H1 (cell line): ENCODE measurements at regions not wholly inside any gene's neighbourhood (a gene's known extent, or its start where the extent isn't known, plus 50 kb on each side); places are given as distances from the start of the nearest gene placed in this dataset.

Source experiments
- CTCF ChIA-PET: fragments of 300-600 bp; sonication (Branson Sonifier 250); formaldehyde crosslinking; loops from one replicate; lab custom pipeline; 2021; ENCODE audit not compliant: partially characterized antibody; lab: Charles Lee
- POLR2A ChIA-PET: fragments of 300-600 bp; sonication (Branson Sonifier 250); formaldehyde crosslinking; loops from one replicate; lab custom pipeline; 2021; ENCODE audit warnings: inconsistent platforms; ENCODE audit not compliant: partially characterized antibody; lab: Charles Lee
- DNase-seq, 2 experiments: peaks; one replicate each; pipeline versions ENCODE4 v3.0.0 to v3.0.0-alpha.2; 2010 to 2022; ENCODE audit warnings: low spot score in 2 of 2, low read depth in 1 of 2, mixed read lengths in 1 of 2
- FAIRE-seq: peaks from 2 replicates; lab custom pipeline; 2011; peaks lifted over from hg19 to GRCh38; lab: Jason Lieb, UNC
- H2AFZ ChIP-seq: 2 replicates; pipeline ENCODE4 v1.8.1; 2012; ENCODE audit warnings: low read length, inconsistent platforms
- H2AK5ac ChIP-seq: 2 replicates; pipeline ENCODE4 v1.6.1; 2013; ENCODE audit warnings: low read depth, low read length
- H2BK120ac ChIP-seq: replicated peaks from 2 replicates; pipeline ENCODE3; 2013; ENCODE audit warnings: low read depth, low read length, inconsistent platforms
- H2BK12ac ChIP-seq: 2 replicates; pipeline ENCODE4 v1.6.1; 2013; ENCODE audit warnings: low read depth, low read length
- H2BK15ac ChIP-seq: 2 replicates; pipeline ENCODE4 v1.6.1; 2013; ENCODE audit warnings: low read length
- H2BK20ac ChIP-seq: 2 replicates; pipeline ENCODE4 v1.6.1; 2013; ENCODE audit warnings: low read length
- H2BK5ac ChIP-seq: 2 replicates; pipeline ENCODE4 v1.6.1; 2013; ENCODE audit warnings: low read depth, low read length
- H3K14ac ChIP-seq: 2 replicates; pipeline ENCODE4 v1.6.1; 2013; ENCODE audit warnings: inconsistent platforms; ENCODE audit not compliant: insufficient read length
- H3K18ac ChIP-seq: 2 replicates; pipeline ENCODE4 v1.6.1; 2013; ENCODE audit warnings: low read length; ENCODE audit errors: extremely low read depth
- H3K23ac ChIP-seq: 2 replicates; pipeline ENCODE4 v1.6.1; 2013; ENCODE audit warnings: inconsistent platforms; ENCODE audit not compliant: insufficient read length
- H3K23me2 ChIP-seq: 2 replicates; pipeline ENCODE4 v1.6.1; 2013; ENCODE audit warnings: low read depth, low read length
- H3K27ac ChIP-seq: 2 replicates; pipeline ENCODE4 v1.6.1; 2011; ENCODE audit warnings: low read depth, low read length, inconsistent platforms
- H3K27me3 ChIP-seq, 4 experiments: replicated peaks in 1 of 4; 1 replicate in 1 of 4; 2 replicates in 3 of 4; pipeline versions ENCODE4 v1.6.1 to v1.8.1; 2011 to 2013; ENCODE audit warnings: low read length in 3 of 4, mild to moderate bottlenecking in 3 of 4, inconsistent platforms in 2 of 4, mixed read lengths in 2 of 4, moderate library complexity in 1 of 4; ENCODE audit not compliant: control insufficient read depth in 3 of 4, insufficient read depth in 3 of 4; ENCODE audit errors: extremely low read depth in 1 of 4
- H3K36me3 ChIP-seq, 4 experiments: 2 replicates each; pipeline versions ENCODE4 v1.6.1 to v1.8.1; 2011 to 2013; ENCODE audit warnings: mild to moderate bottlenecking in 4 of 4, low read length in 3 of 4, moderate library complexity in 2 of 4, control low read depth in 1 of 4, inconsistent platforms in 1 of 4; ENCODE audit not compliant: insufficient read depth in 4 of 4, control insufficient read depth in 2 of 4
- H3K4ac ChIP-seq: replicated peaks from 2 replicates; pipeline ENCODE3; 2013; ENCODE audit warnings: low read length, low read depth, mixed read lengths, inconsistent platforms; ENCODE audit not compliant: insufficient read length
- H3K4me1 ChIP-seq, 4 experiments: replicated peaks in 1 of 4; 1 replicate in 1 of 4; 2 replicates in 3 of 4; pipeline versions ENCODE4 v1.6.1 to v1.8.1; 2011 to 2013; ENCODE audit warnings: low read length in 3 of 4, inconsistent platforms in 2 of 4, mixed read lengths in 1 of 4; ENCODE audit not compliant: insufficient read depth in 4 of 4, control insufficient read depth in 3 of 4
- H3K4me2 ChIP-seq, 2 experiments: 2 replicates each; pipeline versions ENCODE4 v1.6.1 to v1.8.1; 2011 to 2013; ENCODE audit warnings: low read depth in 2 of 2, low read length in 2 of 2, control low read depth in 1 of 2, inconsistent platforms in 1 of 2, mild to moderate bottlenecking in 1 of 2; ENCODE audit not compliant: insufficient read depth in 1 of 2
- H3K4me3 ChIP-seq, 4 experiments: fragments of 200-600, 300-600 bp in 1 of 4; sonication (generic), shearing (Covaris generic), sonication (Bioruptor Twin) in 1 of 4; 2 replicates each; pipeline versions ENCODE4 v1.5.1 to v1.8.1; 2011 to 2016; ENCODE audit warnings: low read length in 4 of 4, low read depth in 3 of 4, control low read depth in 2 of 4, inconsistent platforms in 2 of 4, mild to moderate bottlenecking in 2 of 4, mixed read lengths in 1 of 4, moderate library complexity in 1 of 4; ENCODE audit not compliant: insufficient read depth in 2 of 4; ENCODE audit errors: extremely low read depth in 1 of 4
- H3K56ac ChIP-seq: replicated peaks from 2 replicates; pipeline ENCODE3; 2013; ENCODE audit warnings: low read depth, mild to moderate bottlenecking, mixed read lengths, low read length, inconsistent platforms; ENCODE audit not compliant: insufficient read length
- H3K79me1 ChIP-seq: 2 replicates; pipeline ENCODE4 v1.6.1; 2013; ENCODE audit warnings: low read depth, low read length, control low read depth
- H3K79me2 ChIP-seq, 2 experiments: 2 replicates each; pipeline versions ENCODE4 v1.6.1 to v1.8.1; 2012 to 2013; ENCODE audit warnings: low read length in 2 of 2, mild to moderate bottlenecking in 2 of 2, inconsistent platforms in 1 of 2; ENCODE audit not compliant: insufficient read depth in 2 of 2, control insufficient read depth in 1 of 2
- H3K9ac ChIP-seq, 4 experiments: replicated peaks in 1 of 4; 1 replicate in 1 of 4; 2 replicates in 3 of 4; pipeline versions ENCODE4 v1.6.1 to v1.8.1; 2011 to 2013; ENCODE audit warnings: low read depth in 3 of 4, low read length in 3 of 4, control low read depth in 2 of 4, mild to moderate bottlenecking in 2 of 4, moderate library complexity in 2 of 4, inconsistent platforms in 1 of 4; ENCODE audit errors: extremely low read depth in 1 of 4
- H3K9me3 ChIP-seq, 2 experiments: 2 replicates each; pipeline versions ENCODE4 v1.6.1 to v1.8.1; 2012 to 2013; ENCODE audit warnings: mild to moderate bottlenecking in 2 of 2, moderate library complexity in 2 of 2, control low read depth in 1 of 2, inconsistent platforms in 1 of 2, low read depth in 1 of 2, low read length in 1 of 2, mixed read lengths in 1 of 2; ENCODE audit not compliant: insufficient read depth in 2 of 2
- H4K20me1 ChIP-seq, 2 experiments: replicated peaks in 1 of 2; 2 replicates each; pipeline versions ENCODE3 to v1.8.1; 2011 to 2013; ENCODE audit warnings: inconsistent platforms in 2 of 2, low read length in 2 of 2, mild to moderate bottlenecking in 1 of 2; ENCODE audit not compliant: insufficient read depth in 2 of 2, control insufficient read depth in 1 of 2
- H4K5ac ChIP-seq: 2 replicates; pipeline ENCODE4 v1.6.1; 2013; ENCODE audit warnings: low read length, low read depth, mixed read lengths, inconsistent platforms; ENCODE audit not compliant: insufficient read length
- H4K8ac ChIP-seq: 2 replicates; pipeline ENCODE4 v1.8.0; 2013; ENCODE audit warnings: mild to moderate bottlenecking, moderate library complexity, low read length, inconsistent platforms; ENCODE audit not compliant: insufficient read depth; ENCODE audit errors: extremely low read depth
- H4K91ac ChIP-seq: replicated peaks from 2 replicates; pipeline ENCODE3; 2013; ENCODE audit warnings: low read length, mixed read lengths, inconsistent platforms; ENCODE audit not compliant: insufficient read length
- CBX5 ChIP-seq: fragments of 300-800, 300-1000 bp; sonication (generic); IDR thresholded peaks from 2 replicates; pipeline ENCODE4 v1.7.1; 2016; ENCODE audit warnings: antibody characterized with exemption, low read length, low read depth
- CEBPB ChIP-seq: IDR thresholded peaks from 2 replicates; pipeline ENCODE4 v1.6.1; 2012; ENCODE audit warnings: low read depth, low read length
- EP300 ChIP-seq, 2 experiments: IDR thresholded peaks; 1 replicate in 1 of 2; 2 replicates in 1 of 2; pipeline ENCODE4 v1.6.1; 2011 to 2012; ENCODE audit warnings: low read depth in 2 of 2, low read length in 2 of 2, mild to moderate bottlenecking in 2 of 2, borderline replicate concordance in 1 of 2, inconsistent platforms in 1 of 2, moderate library complexity in 1 of 2
- POLR2A ChIP-seq, 2 experiments: IDR thresholded peaks; 1 replicate in 1 of 2; 2 replicates in 1 of 2; pipeline ENCODE4 v1.6.1; 2011; ENCODE audit warnings: low read depth in 2 of 2, low read length in 2 of 2, mild to moderate bottlenecking in 2 of 2; ENCODE audit errors: control extremely low read depth in 1 of 2
- SRF ChIP-seq: IDR thresholded peaks from 2 replicates; pipeline ENCODE4 v1.6.1; 2011; ENCODE audit warnings: mild to moderate bottlenecking, low read depth, low read length, moderate library complexity
- TAF7 ChIP-seq: optimal IDR thresholded peaks from 2 replicates; pipeline ENCODE3; 2011; ENCODE audit warnings: low read depth, mild to moderate bottlenecking, inconsistent platforms, low read length, moderate library complexity, borderline replicate concordance
- TBP ChIP-seq: IDR thresholded peaks from 2 replicates; pipeline ENCODE4 v1.6.1; 2011; ENCODE audit warnings: low read depth, low read length, improper control_type of control experiment
- WGBS, 2 experiments: shearing (Covaris generic) in 1 of 2; methylation state at CpG; one replicate each; pipeline versions ENCODE4 v1.1.6 to v1.1.7; 2013 to 2015; ENCODE audit warnings: low lambda C conversion rate in 2 of 2, mixed read lengths in 2 of 2, inconsistent platforms in 1 of 2, low coverage in 1 of 2, missing lambda C conversion rate in 1 of 2; ENCODE audit not compliant: insufficient replicate concordance in 2 of 2, insufficient coverage in 1 of 2, insufficient read length in 1 of 2; ENCODE audit errors: extremely low coverage in 1 of 2, missing lambda C conversion rate in 1 of 2; 5-methylcytosine and 5-hydroxymethylcytosine counted together

GRCh38 chr12:91368613-91369012 is 186.0 kb upstream of the DCN start:
- Histone ChIP-seq H3K4me2 (no peak overlapping the region), H3K27ac (no peak overlapping the region), H3K4me1 (peaks cover 2 to 7% (median 6%) of the 10 kb centered on the region in 4 experiments; a peak in 3 of 7 replicates), H3K23ac (no peak overlapping the region), H2AK5ac (no peak overlapping the region), H2BK15ac (no peak overlapping the region), H2BK5ac (no peak overlapping the region), H3K4me3 (no peak overlapping the region), H4K91ac (no peak overlapping the region), H4K20me1 (no peaks in the 10 kb centered on the region), H3K79me1 (no peaks in the 10 kb centered on the region), H3K18ac (no peak overlapping the region), H3K27me3 (peaks cover 0 to 2% (median 0%) of the 10 kb centered on the region in 4 experiments; a peak in 1 of 7 replicates), H2AFZ (no peak overlapping the region), H3K9ac (no peak overlapping the region), H3K14ac (no peak overlapping the region), H2BK120ac (no peak overlapping the region), H4K8ac (no peak overlapping the region), H3K56ac (no peak overlapping the region), H3K79me2 (no peaks in the 10 kb centered on the region), H2BK20ac (no peak overlapping the region), H2BK12ac (no peak overlapping the region), H4K5ac (no peak overlapping the region), H3K4ac (no peak overlapping the region), H3K23me2 (no peaks in the 10 kb centered on the region), H3K9me3 (no peaks in the 10 kb centered on the region), H3K36me3 (no peaks in the 10 kb centered on the region)
- ChIA-PET POLR2A (no interaction called here), CTCF (interaction anchor here (0.7 kb wide), 1 partner anchor 568 kb away, joined by 3 read pairs; no protein-coding TSS in a partner anchor)
- TF ChIP-seq CEBPB (no peak), CBX5 (no peak), TAF7 (no peak), EP300 (IDR thresholded peaks at IDR 0.05; ENCODE audit: borderline replicate concordance in 1 of 2, low read depth in 2 of 2, low read length in 2 of 2) (no peak), POLR2A (IDR thresholded peaks at IDR 0.05; ENCODE audit: control extremely low read depth in 1 of 2, low read depth in 2 of 2, low read length in 2 of 2) (no peak), SRF (no peak), TBP (no peak)
- DNase-seq (no peak), FAIRE-seq (no peak)
- 75% methylated on average over 4 of the region's 4 CpGs; no CpG with 5 or more reads in 1 of the 2 experiments for WGBS, 2 experiments
